IPS DF 4.7 (cell line): ENCODE measurements at regions not wholly inside any gene's neighbourhood (a gene's known extent, or its start where the extent isn't known, plus 50 kb on each side); places are given as distances from the start of the nearest gene placed in this dataset.
"Not testable (repeated sequence)": the region's sequence is repeated elsewhere in the genome, so short reads cannot be mapped to it uniquely, and the experiment has no call there.

Experiments
- DNase-seq: peaks from one replicate; pipeline ENCODE4 v3.0.0-alpha.2; 2013; ENCODE audit warnings: low spot score; ENCODE audit errors: extremely low read depth

DNA sequence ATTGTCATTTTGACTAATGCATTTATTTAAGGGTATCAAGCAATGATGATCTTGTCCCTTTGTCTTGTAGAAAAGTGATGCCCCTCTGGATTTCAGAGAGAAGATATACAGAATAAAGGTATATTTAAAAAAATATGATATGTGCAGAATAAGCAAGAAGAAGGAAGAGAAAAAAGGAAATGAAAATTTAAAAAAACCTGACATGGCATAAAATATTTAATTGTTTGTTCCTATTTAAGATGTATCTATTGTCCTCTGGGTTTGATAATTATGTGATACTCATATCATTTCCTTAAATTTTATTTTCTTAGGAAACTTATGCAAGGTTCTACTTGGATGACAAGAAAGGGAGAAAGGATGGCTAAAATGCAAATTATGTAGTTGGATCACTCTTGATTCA lies 983.7 kb upstream of the CDH6 start:
- no peak for DNase-seq

DNA sequence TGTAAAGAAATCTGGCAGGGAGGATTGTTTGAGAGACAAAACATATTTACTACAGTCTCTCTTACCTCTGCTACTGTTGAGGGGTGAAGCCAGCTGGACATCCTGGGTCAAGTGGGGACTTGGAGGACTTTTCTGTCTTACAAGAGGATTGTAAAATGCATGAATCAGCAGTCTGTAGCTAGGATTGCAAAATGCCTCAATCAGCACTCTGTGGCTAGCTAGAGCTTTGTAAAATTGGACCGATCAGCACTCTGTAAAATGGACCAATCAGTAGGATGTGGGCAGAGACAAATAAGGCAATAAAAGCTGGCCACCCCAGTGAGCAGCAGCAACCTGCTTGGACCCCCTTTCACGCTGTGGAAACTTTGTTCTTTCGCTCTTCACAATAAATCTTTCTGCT lies 995.8 kb upstream of the CDH6 start:
- no peak for DNase-seq

DNA sequence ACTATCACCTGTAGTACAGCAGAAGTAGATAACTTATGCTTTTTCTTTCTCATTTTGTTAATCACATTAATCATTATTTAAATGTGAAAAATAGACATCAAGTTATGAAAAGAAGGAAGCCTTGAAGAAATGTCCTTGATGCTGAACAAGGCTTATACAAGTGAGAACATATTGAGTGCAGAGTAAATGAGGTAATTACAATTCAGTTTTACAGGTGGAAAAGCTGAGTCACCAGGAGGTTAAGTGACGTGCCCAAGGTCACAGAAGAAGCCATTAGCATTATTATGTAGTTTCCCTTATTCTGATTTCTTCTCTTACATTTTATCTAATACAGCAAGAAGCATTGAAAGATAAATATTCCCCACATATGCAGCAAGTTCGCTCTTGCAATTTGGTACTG lies 998.5 kb upstream of the CDH6 start:
- no peak for DNase-seq

DNA sequence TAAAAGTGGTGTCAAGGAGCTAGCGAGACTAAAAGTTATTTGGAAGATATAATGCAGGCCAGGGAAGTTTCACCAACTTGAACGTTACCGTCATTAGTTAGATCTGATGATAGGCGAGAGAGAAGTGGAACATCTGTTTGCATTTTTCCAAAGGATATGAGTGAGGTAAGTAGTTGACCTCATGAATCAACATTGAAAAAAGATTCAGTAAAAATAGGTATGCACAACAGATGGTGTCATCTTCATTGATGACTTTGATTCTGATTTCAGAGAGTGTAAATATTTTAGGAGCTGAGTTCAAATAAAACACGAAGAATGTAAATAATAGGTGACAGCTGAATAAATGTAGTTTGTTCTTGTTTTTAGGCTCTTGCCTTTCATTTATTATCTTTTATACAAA lies 998.9 kb upstream of the CDH6 start:
- DNase-seq: no peak

DNA sequence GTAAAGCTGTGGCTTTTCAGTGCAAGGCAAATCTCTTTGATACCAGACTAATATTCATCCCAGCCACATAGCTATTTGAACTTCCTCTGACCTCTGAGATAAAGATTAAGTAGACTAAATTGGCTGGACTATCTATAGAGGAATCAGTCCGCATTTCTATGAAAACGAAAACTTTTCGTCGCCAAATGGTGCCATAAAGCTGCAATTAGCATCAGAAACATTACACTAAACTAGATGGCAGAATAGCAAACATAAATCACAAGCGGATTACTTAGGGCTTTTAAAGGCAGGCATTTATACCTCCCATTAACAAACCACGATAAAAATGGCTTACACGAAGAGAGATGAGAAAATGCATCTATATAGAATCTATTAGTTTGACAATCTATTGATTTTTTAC lies 1009.7 kb upstream of the CDH6 start:
- no peak for DNase-seq

DNA sequence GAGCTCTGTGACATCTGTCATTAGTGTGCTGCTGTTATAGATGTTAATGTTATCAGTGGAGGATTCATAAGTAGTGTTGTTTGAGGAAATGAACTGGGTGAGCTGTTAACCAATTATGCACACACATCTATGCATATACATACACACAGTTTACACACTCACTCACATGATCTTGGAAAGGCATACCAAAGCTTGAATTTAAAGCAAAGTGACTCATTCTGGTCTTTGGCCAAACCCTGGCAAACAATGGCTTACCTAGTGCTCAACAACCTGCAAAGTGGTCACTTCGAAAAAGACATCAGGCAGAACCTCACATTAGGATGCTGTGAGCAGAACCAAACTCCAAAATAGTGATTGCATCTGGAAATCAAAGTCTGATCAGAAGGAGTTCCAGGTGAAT lies 1037.3 kb upstream of the CDH6 start:
- no peak for DNase-seq

DNA sequence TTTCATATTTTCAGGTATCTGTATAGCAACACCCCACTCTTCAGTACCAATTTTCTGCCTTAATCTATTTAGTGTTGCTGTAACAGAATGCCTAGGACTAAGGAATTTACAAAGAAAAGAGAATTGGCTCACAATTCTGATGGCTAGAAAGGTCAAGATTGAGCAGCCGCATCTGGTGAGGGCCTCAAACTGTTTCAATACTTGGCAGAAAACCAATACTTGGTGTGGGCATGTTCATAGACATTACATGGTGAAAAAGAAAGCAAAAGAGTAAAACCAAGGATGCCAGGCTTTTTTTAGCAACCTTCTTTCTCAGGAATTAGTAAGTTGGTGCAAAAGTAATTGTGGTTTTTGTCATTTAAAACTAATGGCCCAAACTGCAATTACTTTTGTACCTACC lies 1041.1 kb upstream of the CDH6 start:
- no peak for DNase-seq

DNA sequence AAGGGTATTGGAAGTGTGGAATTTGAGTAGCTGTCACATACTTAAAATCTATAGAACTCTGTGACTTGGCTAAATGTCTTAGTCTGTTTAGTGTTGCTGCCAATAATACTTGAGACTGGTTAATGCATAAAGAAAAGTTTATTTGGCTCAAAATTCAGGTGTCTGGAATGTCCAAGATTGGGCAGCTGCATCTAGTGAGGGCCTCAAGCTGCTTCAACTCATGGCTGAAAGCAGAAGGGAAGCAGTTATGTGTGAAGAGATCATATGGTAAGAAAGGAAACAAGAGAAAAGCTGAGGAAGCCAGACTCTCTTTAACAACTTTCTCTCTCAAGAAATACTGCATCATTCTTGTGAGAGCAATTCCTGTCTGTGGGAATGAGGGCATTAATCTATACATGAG lies 1043.3 kb upstream of the CDH6 start:
- DNase-seq: no peak

DNA sequence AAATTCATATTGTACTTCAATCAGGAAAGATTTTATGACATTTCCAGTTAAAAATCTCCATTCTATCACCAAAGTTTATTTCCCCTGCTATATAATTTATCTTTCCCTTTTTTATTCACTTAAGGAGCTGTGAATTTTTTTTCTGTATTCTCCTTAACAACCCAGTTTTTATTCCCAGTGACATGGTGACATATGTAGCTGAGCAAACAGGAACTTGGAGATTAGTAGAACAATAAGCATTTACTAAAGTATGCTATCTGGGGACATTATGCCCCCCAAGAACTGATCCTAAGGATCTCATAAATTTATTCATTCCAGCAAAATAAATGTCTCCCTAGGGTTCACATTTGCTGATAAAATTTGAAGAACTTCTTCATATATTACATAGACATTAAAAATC lies 1044.0 kb upstream of the CDH6 start:
- DNase-seq: no peak

DNA sequence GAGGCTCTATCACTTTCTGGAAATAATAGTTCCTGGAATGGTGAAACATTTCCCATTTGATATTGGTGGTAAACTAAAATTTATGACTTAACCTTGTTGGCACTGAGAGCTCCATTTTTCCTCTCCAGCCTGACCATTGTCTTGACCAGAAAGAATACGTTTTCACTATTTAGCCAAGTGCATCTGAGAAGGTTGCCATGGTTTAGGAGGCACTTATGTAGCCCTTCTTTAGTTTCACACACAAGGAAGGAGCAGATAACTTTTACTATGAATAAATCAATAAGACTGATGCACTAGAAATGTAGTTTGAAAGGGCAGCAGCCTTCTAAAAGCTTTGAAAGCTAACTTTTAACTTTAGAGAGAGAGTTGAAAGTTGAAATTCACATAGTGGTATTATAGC lies 1045.5 kb upstream of the CDH6 start:
- DNase-seq: no peak

DNA sequence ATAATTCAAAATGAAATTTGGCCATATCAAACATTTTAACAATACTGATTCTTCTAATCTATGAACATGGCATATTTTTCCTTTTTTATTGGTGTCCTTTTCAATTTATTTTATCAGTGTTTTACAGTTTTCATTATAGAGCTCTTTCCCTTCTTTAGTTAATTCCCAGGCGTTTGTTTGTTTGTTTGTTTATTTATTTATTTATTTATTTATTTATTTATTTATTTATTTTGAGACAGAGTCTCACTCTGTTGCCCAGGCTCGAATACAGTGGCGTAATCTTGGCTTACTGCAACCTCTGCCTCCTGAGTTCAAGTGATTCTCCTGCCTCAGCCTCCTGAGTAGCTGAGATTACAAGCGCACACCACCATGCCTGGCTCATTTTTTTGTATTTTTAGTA lies 1049.4 kb upstream of the CDH6 start:
- DNase-seq: not testable (repeated sequence)

DNA sequence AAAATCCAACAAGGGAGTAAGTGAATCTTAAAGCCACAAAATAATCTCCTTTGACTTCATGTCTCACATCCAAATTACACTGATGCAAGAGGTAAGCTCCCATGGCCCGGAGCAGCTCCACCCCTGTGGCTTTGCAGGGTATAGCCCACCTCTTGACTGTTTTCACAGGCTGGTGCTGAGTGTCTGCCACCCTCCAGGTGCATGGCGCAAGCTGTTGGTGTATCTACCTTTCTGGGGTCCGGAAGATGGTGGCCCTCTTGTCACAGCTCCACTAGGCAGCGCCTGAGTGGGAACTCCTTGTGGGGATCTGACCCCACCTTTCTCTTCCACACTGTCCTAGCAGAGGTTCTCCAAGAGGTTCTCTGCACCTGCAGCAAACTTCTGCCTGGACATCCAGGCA lies 1051.1 kb upstream of the CDH6 start:
- no peak for DNase-seq

DNA sequence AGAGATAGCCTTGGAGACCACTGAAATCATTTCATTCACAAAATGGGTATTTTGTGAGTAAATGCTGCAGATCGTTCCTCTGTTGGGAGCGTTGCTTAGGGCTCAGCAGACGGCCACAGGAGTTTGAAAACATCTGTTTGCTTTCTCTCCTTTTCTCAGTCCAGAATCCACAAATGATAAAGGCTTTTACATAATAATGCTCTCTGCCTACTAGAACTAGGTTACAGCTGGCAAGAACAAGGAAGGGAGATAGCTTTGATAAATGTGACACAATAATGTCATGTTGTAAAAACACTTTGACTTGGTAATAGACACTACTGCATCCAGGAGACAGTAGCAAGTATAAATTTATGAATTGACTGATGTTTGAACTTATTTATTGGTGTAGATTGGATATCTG lies 1072.4 kb upstream of the CDH6 start:
- no peak for DNase-seq

DNA sequence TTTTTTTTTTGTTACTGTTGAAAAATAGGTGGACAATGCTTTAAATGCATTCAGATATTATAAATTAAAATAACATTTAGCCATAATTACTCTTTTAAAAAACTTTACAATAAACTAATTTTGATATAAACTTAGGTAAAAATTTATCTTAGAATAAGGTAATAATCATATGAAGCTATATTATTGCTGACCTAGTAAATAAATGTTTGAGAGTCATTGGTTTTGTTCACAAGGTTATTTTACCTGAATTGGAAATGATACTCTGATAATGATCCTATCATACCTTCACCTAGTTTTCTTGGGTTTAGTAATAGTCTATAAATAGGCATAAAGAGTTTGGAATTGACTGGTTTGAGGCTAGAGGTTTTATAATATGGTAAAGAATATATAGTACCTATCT lies 1076.4 kb upstream of the CDH6 start:
- no peak for DNase-seq

DNA sequence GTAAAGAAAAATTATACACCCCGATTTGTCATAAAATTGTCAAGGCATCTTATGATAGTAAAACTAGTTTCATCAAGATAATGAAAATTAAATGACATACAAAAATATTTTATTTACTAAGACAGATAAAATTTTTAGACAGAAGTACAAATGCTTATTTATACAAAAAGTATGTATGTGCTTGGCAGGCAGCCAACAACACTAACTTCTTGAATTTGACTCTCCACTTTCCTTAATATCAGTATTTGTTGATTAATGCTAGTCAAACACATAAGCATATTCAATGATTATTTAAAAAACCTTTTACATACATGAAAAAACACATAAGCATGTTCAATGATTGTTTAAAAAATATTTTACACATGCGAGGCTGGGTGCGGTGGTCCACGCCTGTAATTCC lies 1079.9 kb upstream of the CDH6 start:
- DNase-seq: no peak

DNA sequence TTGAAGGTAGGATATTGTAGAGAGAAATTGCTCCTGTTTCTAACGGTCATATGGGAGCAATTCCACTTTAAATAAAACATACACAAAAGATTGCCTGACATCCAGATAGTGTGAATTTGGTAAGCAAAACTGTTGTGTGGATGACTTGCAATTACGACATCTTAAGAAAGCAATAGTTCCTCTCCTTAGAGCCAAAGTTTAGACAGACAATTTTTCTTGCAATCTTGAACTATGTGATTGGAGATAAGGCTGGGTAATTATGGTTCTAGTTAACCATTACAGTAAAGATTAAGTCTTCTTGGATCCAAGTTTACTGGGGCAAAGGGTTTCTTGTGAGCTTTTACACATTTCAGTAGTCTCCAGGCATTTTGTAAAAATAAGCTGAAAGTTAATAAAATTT lies 1080.6 kb upstream of the CDH6 start:
- DNase-seq: no peak

DNA sequence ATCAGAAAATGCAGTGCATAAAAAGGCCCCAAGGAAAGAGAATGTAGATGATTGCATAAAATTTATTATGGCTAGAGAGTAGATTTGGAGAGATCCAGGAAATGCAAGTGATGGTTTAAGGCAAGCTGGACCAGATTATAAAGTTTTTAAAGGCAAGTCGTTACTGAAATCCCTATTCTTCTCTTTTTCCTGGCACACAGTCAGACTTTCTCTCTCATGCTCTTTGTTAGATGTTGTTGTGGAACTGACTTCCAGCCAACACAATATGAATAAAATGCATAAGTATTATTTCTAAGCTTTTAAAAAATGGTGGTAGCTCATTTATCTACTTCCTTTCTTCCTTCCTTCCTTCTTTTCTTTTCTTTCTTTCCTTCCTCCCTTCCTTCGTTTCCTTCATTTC lies 1085.4 kb upstream of the CDH6 start:
- DNase-seq: no peak

DNA sequence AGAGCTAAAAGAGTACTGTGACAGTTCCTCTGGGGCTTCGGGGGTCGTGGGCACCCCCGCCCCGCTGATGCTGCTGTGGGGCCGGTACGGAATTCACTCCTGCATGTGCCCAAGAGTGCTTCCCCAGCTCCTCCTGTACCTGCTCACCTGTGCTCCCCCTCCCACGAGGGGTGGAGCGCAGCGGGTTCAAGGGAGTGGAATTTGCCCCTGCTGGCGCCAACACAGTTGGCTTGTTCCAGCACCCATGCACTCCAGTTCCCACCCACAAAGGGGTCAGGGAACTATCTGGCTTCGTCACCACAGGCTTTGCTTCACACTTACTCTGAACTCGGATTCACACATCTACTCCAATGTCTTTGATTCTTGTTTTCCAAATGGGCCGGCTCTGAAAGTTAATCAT lies 1086.9 kb upstream of the CDH6 start:
- no peak for DNase-seq

DNA sequence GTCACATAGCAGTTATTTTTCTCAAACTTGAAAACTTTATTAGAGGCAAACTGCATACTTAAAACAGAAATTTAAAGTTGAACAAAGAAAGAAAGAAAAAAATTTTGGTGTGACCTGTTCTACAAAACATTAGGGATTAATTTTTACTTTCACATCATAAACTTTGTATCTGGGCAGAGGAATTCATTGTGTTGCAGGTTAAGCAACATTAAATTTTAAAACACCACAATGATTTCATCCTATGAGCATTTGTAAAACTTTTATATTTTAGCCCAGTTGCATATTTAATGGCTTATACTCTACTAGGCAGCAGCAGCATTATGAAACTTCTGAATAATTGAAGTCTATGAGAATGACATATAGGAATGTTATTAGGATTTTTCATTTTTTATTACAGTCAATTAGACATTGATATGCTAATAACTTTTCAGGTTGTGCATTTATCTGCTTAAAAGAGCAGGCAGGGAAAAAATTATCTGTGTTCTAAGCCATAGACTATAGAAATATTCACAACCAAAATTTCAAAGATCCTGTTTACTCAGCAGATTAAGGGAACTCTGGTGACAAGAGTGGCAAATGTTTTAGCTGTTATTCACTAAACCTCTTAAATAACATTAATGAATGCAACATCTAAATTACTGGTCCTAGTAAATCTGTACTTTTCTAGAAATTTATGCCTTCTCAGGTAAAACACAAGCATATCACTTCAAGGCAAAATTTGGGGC lies 1088.5 kb upstream of the CDH6 start:
- no peak for DNase-seq

DNA sequence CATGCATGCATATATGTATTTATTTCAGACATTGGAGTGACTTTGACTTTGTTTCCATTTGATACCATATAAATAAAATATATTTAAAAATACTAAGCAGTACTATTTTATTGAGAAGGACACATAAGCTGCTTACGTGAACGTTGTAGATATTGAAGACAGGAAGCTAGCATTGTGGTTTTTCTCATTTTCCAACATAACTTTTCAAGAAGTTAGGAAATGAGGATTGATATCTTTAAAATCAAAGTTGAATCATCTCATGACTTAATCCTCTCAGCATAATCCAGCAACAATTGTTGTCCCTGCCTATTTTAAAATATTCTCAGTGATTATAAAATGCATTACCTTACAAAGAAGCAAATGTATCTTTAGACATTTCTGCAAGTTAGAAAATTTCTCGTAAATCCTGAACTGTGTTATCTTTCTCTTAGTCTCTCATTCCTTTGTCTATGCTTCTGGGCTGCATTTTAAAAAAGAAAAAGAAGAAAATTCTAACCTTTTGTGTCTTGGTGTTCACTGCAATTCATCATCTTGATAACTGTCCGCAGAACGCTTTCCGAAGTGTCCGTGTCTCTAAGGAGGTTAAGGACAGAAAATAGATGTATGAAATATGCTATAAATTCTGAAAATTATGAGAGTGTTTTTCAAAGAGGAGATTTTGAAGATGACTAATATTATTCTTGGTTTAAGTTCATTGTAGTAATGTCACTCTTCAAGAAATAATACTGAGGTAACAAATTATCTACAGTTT lies 1089.9 kb upstream of the CDH6 start:
- no peak for DNase-seq

DNA sequence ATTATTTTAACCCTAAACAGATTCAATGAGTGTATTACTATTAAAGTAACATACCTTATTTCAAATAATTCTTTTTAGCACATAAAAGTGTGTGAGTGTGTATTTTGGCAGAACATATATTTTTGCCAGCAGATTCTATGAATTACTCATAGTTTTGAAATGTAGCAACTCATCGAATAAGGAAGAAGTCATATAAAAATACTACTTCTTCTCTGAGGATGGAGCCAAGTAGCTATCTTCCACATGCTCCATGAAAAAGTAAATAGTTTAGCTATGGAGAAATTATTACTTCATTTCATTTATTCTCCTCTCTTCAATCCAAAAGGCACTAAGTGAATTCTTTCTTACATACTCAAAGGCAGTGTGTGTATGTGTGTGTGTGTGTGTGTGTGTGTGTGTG lies 1090.4 kb upstream of the CDH6 start:
- no peak for DNase-seq

DNA sequence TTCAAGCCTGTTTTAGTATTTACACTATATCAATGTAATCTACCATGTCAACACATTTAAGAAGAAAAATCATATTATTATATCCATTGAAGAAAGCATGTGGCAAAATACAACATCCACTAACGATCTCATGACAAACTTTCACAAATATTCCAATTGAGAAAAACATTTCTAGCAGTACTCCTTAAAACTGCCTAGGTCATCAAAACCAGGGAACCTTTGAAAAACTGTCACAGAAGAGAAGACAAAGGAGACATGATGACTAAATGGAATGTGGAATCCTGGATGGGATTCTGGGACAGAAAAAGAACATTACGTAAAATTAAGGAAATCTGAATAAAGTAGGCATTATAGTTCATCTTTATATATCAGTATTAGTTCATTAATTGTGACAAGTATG lies 1091.3 kb upstream of the CDH6 start:
- DNase-seq: no peak

DNA sequence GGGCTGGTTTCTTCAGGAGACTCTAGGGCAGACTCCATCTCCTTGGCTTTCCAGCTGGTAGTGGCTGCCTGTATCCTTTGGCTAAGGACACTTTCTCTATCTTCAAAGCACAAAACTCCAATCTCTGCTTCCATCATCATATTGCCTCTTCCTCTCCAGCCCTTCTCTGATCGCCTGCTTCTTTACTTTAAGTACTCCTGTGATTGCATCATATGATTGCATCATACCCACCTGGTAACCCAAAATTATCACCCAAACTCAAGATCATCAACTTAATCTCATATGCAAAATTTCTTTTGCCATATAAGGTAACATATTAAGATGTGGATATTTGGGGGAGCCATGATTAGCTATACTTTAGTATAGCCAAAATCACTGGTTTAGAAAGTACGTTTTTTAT lies 1092.6 kb upstream of the CDH6 start:
- DNase-seq: no peak
